ENCODE measurements at regions not wholly inside any gene's neighbourhood (a gene's known extent, or its start where the extent isn't known, plus 50 kb on each side); places are given as distances from the start of the nearest gene placed in this dataset.
"Not testable (repeated sequence)": the region's sequence is repeated elsewhere in the genome, so short reads cannot be mapped to it uniquely, and the experiment has no call there.

- TF ChIP-seq CTCF, POLR2A (IDR thresholded peaks at IDR 0.05): not testable (repeated sequence)
Measured at GRCh38 chr2:87633287-87633963, 114.5 kb upstream of the PLGLB2 start.
